OCI-LY3 (cell line): ENCODE measurements at regions not wholly inside any gene's neighbourhood (a gene's known extent, or its start where the extent isn't known, plus 50 kb on each side); places are given as distances from the start of the nearest gene placed in this dataset.

Experiments
- CTCF ChIP-seq: fragments of 200-600, 300-600 bp; sonication (generic); IDR thresholded peaks from 2 replicates; pipeline ENCODE4 v1.5.1; 2014; ENCODE audit warnings: antibody characterized with exemption, low read length, low read depth
- EZH2phosphoT487 ChIP-seq: fragments of 200-600 bp; shearing (Covaris generic); IDR thresholded peaks from 2 replicates; pipeline ENCODE4 v1.6.1; 2018; ENCODE audit warnings: antibody characterized with exemption, mixed run types, low read depth

GRCh38 chr17:6243186-6243585 lies 173.0 kb downstream of the WSCD1 start:
- no peak for TF ChIP-seq CTCF
- TF ChIP-seq EZH2phosphoT487 = no peak
